ENCODE measurements at regions not wholly inside any gene's neighbourhood (a gene's known extent, or its start where the extent isn't known, plus 50 kb on each side); places are given as distances from the start of the nearest gene placed in this dataset.

GRCh38 chr12:29858270-29858786 is 74.6 kb upstream of the TMTC1 start:
- Histone ChIP-seq H3K36me3 (replicated peaks; ENCODE audit: low read depth, low read length) (no peaks in the 10 kb centered on the region), H3K4me3 (ENCODE audit: low read length) (no peak overlapping the region), H3K4me1 (ENCODE audit: low read length) (peaks cover 19% of the 10 kb centered on the region), H2AFZ (ENCODE audit: low read depth, low read length) (no peak overlapping the region), H3K79me2 (ENCODE audit: low read length) (no peaks in the 10 kb centered on the region), H4K20me1 (ENCODE audit: insufficient read depth, low read length) (no peaks in the 10 kb centered on the region), H3K9me3 (ENCODE audit: insufficient read depth, low read length) (no peaks in the 10 kb centered on the region), H3K9ac (ENCODE audit: low read length) (no peak overlapping the region), H3K27ac (ENCODE audit: low read length) (peak overlapping the region; percentile 55), H3K4me2 (ENCODE audit: low read length) (peak overlapping the region; percentile 48), H3K27me3 (ENCODE audit: low read depth, low read length) (no peaks in the 10 kb centered on the region)
- TF ChIP-seq, protein P1, sequence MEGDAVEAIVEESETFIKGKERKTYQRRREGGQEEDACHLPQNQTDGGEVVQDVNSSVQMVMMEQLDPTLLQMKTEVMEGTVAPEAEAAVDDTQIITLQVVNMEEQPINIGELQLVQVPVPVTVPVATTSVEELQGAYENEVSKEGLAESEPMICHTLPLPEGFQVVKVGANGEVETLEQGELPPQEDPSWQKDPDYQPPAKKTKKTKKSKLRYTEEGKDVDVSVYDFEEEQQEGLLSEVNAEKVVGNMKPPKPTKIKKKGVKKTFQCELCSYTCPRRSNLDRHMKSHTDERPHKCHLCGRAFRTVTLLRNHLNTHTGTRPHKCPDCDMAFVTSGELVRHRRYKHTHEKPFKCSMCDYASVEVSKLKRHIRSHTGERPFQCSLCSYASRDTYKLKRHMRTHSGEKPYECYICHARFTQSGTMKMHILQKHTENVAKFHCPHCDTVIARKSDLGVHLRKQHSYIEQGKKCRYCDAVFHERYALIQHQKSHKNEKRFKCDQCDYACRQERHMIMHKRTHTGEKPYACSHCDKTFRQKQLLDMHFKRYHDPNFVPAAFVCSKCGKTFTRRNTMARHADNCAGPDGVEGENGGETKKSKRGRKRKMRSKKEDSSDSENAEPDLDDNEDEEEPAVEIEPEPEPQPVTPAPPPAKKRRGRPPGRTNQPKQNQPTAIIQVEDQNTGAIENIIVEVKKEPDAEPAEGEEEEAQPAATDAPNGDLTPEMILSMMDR (IDR thresholded peaks at IDR 0.05; ENCODE audit: low read depth, low read length) = no peak
- TF ChIP-seq EZH2phosphoT487 (IDR thresholded peaks at IDR 0.05; ENCODE audit: low read depth) = no peak

DNA sequence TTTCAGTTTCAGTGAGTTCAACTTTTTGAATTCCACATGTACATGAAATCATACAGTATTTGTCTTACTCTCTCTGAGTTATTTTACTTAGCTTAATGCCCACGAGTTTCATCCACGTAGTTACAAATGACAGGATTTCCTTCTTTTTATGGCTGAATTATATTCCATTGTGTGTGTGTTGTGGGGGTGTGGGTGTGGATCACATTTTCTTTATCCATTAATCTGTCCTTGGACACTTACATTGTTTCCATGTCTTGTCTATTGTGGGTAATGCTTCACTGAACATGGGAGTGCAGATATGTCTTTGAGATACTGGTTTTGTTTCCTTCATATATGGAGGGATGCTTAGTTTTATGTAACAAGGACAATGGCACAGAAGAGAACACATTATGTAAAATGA is 63.5 kb upstream of the TMTC1 start:
- Histone ChIP-seq H3K27ac (ENCODE audit: low read length) (no peak overlapping the region), H4K20me1 (ENCODE audit: insufficient read depth, low read length) (no peaks in the 10 kb centered on the region), H3K27me3 (ENCODE audit: low read depth, low read length) (no peaks in the 10 kb centered on the region), H3K9ac (ENCODE audit: low read length) (no peak overlapping the region), H3K36me3 (replicated peaks; ENCODE audit: low read depth, low read length) (no peaks in the 10 kb centered on the region), H3K4me1 (ENCODE audit: low read length) (no peaks in the 10 kb centered on the region), H3K9me3 (ENCODE audit: insufficient read depth, low read length) (no peaks in the 10 kb centered on the region), H3K79me2 (ENCODE audit: low read length) (no peaks in the 10 kb centered on the region), H2AFZ (ENCODE audit: low read depth, low read length) (no peak overlapping the region), H3K4me3 (ENCODE audit: low read length) (no peak overlapping the region), H3K4me2 (ENCODE audit: low read length) (no peak overlapping the region)
- TF ChIP-seq, protein P1 (IDR thresholded peaks at IDR 0.05; ENCODE audit: low read depth, low read length) = no peak
- TF ChIP-seq EZH2phosphoT487 (IDR thresholded peaks at IDR 0.05; ENCODE audit: low read depth) = no peak

- no peaks in the 10 kb centered on the region for H3K27me3 ChIP-seq (ENCODE audit: low read depth, low read length)
- no peak overlapping the region for H3K4me3 ChIP-seq (ENCODE audit: low read length)
- no peak overlapping the region for H3K9ac ChIP-seq (ENCODE audit: low read length)
- no peaks in the 10 kb centered on the region for H3K4me1 ChIP-seq (ENCODE audit: low read length)
- H2AFZ ChIP-seq (ENCODE audit: low read depth, low read length) = no peak overlapping the region
- no peaks in the 10 kb centered on the region for H3K79me2 ChIP-seq (ENCODE audit: low read length)
- TF ChIP-seq, protein P1 (IDR thresholded peaks at IDR 0.05; ENCODE audit: low read depth, low read length) = no peak
- no peak for TF ChIP-seq EZH2phosphoT487 (IDR thresholded peaks at IDR 0.05; ENCODE audit: low read depth)
- no peak overlapping the region for H3K4me2 ChIP-seq (ENCODE audit: low read length)
- no peaks in the 10 kb centered on the region for H3K9me3 ChIP-seq (ENCODE audit: insufficient read depth, low read length)
- no peaks in the 10 kb centered on the region for H4K20me1 ChIP-seq (ENCODE audit: insufficient read depth, low read length)
- H3K27ac ChIP-seq (ENCODE audit: low read length) = no peak overlapping the region
- no peaks in the 10 kb centered on the region for H3K36me3 ChIP-seq (replicated peaks; ENCODE audit: low read depth, low read length)
These were observed 60.9 kb upstream of the TMTC1 start for GRCh38 chr12:29844667-29845066.

DNA sequence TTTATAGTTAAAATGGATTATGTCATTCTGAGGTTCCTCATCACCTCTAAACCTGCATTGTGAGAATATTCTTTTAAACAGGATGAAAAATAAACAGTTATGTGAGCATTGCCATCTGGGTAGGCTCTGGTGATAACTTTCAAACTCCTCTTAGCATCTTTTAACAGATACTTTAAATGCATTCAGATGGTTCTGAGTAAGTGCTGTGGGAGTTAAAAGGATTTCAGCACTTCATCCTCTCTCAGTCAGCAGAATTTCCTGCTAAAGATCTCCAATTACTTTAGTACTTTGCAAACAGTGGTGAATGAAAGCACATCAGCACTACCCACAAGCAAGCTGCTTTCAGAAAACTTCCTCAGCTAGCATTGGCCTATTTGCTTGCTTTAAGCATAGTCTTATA is 59.3 kb upstream of the TMTC1 start:
- H3K9me3 ChIP-seq (ENCODE audit: insufficient read depth, low read length) = no peaks in the 10 kb centered on the region

More for the DNA sequence above, 59.3 kb upstream of the TMTC1 start:
- Histone ChIP-seq H3K36me3 (replicated peaks; ENCODE audit: low read depth, low read length) (no peaks in the 10 kb centered on the region), H2AFZ (ENCODE audit: low read depth, low read length) (no peak overlapping the region), H3K27me3 (ENCODE audit: low read depth, low read length) (no peaks in the 10 kb centered on the region), H3K4me2 (ENCODE audit: low read length) (no peak overlapping the region), H3K9ac (ENCODE audit: low read length) (no peak overlapping the region), H3K4me3 (ENCODE audit: low read length) (no peak overlapping the region), H3K79me2 (ENCODE audit: low read length) (no peaks in the 10 kb centered on the region), H3K4me1 (ENCODE audit: low read length) (no peaks in the 10 kb centered on the region), H3K27ac (ENCODE audit: low read length) (no peak overlapping the region), H4K20me1 (ENCODE audit: insufficient read depth, low read length) (no peaks in the 10 kb centered on the region)
- TF ChIP-seq EZH2phosphoT487 (IDR thresholded peaks at IDR 0.05; ENCODE audit: low read depth) = no peak
- TF ChIP-seq, protein P1 (IDR thresholded peaks at IDR 0.05; ENCODE audit: low read depth, low read length) = no peak

Data from OCI-LY3 (cell line).